ENCODE measurements at regions not wholly inside any gene's neighbourhood (a gene's known extent, or its start where the extent isn't known, plus 50 kb on each side); places are given as distances from the start of the nearest gene placed in this dataset.

GRCh38 chr1:229164836-229165735, 105.8 kb upstream of the RAB4A start:
- TF ChIP-seq, protein P1, sequence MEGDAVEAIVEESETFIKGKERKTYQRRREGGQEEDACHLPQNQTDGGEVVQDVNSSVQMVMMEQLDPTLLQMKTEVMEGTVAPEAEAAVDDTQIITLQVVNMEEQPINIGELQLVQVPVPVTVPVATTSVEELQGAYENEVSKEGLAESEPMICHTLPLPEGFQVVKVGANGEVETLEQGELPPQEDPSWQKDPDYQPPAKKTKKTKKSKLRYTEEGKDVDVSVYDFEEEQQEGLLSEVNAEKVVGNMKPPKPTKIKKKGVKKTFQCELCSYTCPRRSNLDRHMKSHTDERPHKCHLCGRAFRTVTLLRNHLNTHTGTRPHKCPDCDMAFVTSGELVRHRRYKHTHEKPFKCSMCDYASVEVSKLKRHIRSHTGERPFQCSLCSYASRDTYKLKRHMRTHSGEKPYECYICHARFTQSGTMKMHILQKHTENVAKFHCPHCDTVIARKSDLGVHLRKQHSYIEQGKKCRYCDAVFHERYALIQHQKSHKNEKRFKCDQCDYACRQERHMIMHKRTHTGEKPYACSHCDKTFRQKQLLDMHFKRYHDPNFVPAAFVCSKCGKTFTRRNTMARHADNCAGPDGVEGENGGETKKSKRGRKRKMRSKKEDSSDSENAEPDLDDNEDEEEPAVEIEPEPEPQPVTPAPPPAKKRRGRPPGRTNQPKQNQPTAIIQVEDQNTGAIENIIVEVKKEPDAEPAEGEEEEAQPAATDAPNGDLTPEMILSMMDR (IDR thresholded peaks at IDR 0.05), result no peak
- TF ChIP-seq POLR2AphosphoS5 (IDR thresholded peaks at IDR 0.05; ENCODE audit: low read depth, low read length), result no peak

Measured in Panc1 (cell line).